KMS-11 (cell line): ENCODE measurements at regions not wholly inside any gene's neighbourhood (a gene's known extent, or its start where the extent isn't known, plus 50 kb on each side); places are given as distances from the start of the nearest gene placed in this dataset.

ENCODE experiments used
- H2AFZ ChIP-seq: fragments of 200-600 bp; sonication (generic); 2 replicates; pipeline ENCODE4 v1.6.1; 2016; ENCODE audit warnings: antibody characterized with exemption, mixed run types, low read depth
- H3K27ac ChIP-seq: fragments of 200-600 bp; sonication (generic); 2 replicates; pipeline ENCODE4 v1.6.1; 2016; ENCODE audit warnings: mild to moderate bottlenecking, mixed run types
- H3K27me3 ChIP-seq: fragments of 200-600 bp; sonication (generic); 2 replicates; pipeline ENCODE4 v1.6.1; 2017; ENCODE audit warnings: mild to moderate bottlenecking, low read depth, mixed run types, moderate library complexity; ENCODE audit not compliant: insufficient read depth
- H3K36me3 ChIP-seq: fragments of 200-600 bp; sonication (generic); 2 replicates; pipeline ENCODE4 v1.6.1; 2017; ENCODE audit warnings: mild to moderate bottlenecking, mixed run types; ENCODE audit not compliant: insufficient read depth
- H3K4me1 ChIP-seq: fragments of 200-600 bp; sonication (generic); 2 replicates; pipeline ENCODE4 v1.6.1; 2016; ENCODE audit warnings: mild to moderate bottlenecking, low read depth, mixed run types; ENCODE audit not compliant: poor library complexity, severe bottlenecking
- H3K4me2 ChIP-seq: fragments of 200-600 bp; sonication (generic); 2 replicates; pipeline ENCODE4 v1.7.0; 2016; ENCODE audit warnings: mild to moderate bottlenecking, mixed run types
- H3K4me3 ChIP-seq: fragments of 200-600 bp; sonication (generic); IDR thresholded peaks from 2 replicates; pipeline ENCODE4 v1.6.1; 2017; ENCODE audit warnings: low read depth, low read length, mixed read lengths; ENCODE audit not compliant: insufficient read depth
- H3K79me2 ChIP-seq: fragments of 200-600 bp; sonication (generic); 2 replicates; pipeline ENCODE4 v1.6.1; 2016; ENCODE audit warnings: low read depth, mixed run types; ENCODE audit not compliant: insufficient read depth
- H3K9ac ChIP-seq: fragments of 200-600 bp; sonication (generic); 2 replicates; pipeline ENCODE4 v1.6.1; 2016; ENCODE audit warnings: mild to moderate bottlenecking, mixed run types
- H4K20me1 ChIP-seq: fragments of 200-600 bp; sonication (generic); 2 replicates; pipeline ENCODE4 v1.6.1; 2016; ENCODE audit warnings: mild to moderate bottlenecking, mixed run types; ENCODE audit not compliant: insufficient read depth
- TF ChIP-seq, protein P1 (sequence below): fragments of 200-600 bp; sonication (generic); conservative IDR thresholded peaks from 2 replicates; pipeline ENCODE4 v1.6.1; 2017; ENCODE audit warnings: low read depth, mild to moderate bottlenecking, antibody characterized with exemption, low read length, moderate library complexity, mixed read lengths

DNA sequence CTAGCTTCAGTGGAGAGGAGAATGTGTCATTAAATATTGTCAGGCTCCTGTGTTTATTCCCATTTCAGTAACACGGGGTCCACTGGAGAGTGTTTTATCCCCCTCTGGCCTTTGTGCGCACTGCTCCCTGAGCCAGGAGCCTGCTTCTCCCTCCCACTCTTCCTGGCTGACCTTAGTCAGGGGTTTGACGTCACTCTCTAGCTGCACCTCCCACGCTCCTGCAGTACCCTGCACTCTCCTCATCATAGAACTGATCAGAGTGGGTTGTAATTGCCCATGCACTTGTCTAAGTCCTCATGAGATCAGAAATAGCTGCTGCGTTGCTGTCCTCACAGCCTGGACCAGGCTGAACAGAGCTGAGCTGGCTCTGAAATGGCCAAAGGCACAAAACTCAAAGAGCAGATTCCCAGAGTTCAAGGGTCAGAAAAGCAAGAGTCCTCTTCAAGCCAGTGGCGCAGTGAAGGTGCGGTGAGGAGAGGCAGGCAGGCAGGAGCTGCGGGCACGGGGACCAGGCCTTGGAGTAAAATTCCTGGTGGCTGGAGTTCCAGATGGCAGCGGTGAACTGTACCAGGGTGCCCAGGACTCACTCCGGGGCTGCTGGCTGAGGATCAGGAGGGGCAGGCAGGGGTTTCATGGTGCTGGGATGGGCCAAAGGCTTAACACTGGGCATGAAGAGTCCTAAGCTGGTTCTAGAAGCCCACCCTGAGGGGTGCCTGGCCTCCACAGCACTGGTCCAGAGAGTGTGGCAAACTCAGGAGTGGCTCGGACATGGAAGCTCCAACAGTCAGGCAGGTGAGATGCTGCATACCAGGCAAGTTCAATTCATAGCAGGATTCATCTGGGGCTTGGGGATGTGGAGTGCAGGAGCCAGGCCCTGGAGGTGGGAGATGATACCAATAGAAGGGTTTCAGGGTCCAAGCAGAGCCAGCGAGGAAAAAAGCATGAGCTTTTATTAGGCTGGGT is 170.9 kb downstream of the SCP2D1 start:
- Histone ChIP-seq H3K4me2 (no peak overlapping the region), H3K27me3 (no peaks in the 10 kb centered on the region), H2AFZ (no peak overlapping the region), H4K20me1 (no peaks in the 10 kb centered on the region), H3K27ac (no peak overlapping the region), H3K9ac (no peak overlapping the region), H3K79me2 (no peaks in the 10 kb centered on the region), H3K36me3 (no peaks in the 10 kb centered on the region), H3K4me3 (no peak overlapping the region), H3K4me1 (no peaks in the 10 kb centered on the region)
- TF ChIP-seq, protein P1, sequence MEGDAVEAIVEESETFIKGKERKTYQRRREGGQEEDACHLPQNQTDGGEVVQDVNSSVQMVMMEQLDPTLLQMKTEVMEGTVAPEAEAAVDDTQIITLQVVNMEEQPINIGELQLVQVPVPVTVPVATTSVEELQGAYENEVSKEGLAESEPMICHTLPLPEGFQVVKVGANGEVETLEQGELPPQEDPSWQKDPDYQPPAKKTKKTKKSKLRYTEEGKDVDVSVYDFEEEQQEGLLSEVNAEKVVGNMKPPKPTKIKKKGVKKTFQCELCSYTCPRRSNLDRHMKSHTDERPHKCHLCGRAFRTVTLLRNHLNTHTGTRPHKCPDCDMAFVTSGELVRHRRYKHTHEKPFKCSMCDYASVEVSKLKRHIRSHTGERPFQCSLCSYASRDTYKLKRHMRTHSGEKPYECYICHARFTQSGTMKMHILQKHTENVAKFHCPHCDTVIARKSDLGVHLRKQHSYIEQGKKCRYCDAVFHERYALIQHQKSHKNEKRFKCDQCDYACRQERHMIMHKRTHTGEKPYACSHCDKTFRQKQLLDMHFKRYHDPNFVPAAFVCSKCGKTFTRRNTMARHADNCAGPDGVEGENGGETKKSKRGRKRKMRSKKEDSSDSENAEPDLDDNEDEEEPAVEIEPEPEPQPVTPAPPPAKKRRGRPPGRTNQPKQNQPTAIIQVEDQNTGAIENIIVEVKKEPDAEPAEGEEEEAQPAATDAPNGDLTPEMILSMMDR: no peak

DNA sequence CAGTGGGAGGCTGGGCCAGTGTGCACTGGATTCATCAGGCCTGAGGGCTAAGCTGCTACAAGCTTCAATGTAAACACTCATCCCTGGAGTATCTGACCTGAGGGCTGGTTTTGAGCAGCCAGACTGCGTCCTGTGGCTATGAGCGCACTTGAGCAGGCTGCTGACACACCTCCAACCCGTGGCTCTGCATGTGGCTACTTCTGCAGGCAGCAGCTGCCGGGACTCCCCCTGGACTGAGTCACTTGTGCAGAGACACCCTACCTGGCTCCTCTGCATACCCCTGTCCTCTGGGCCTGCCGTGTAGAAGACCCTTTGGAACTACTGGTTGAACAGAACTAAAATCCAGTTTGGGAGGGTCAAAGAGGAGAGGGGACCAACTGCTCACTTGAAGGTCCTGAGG is 172.0 kb downstream of the SCP2D1 start:
- Histone ChIP-seq H3K79me2 (no peaks in the 10 kb centered on the region), H3K4me1 (no peaks in the 10 kb centered on the region), H3K27ac (no peak overlapping the region), H3K36me3 (no peaks in the 10 kb centered on the region), H3K4me2 (no peak overlapping the region), H3K9ac (no peak overlapping the region), H3K4me3 (no peak overlapping the region), H2AFZ (no peak overlapping the region), H4K20me1 (no peaks in the 10 kb centered on the region), H3K27me3 (no peaks in the 10 kb centered on the region)
- TF ChIP-seq, protein P1: no peak

DNA sequence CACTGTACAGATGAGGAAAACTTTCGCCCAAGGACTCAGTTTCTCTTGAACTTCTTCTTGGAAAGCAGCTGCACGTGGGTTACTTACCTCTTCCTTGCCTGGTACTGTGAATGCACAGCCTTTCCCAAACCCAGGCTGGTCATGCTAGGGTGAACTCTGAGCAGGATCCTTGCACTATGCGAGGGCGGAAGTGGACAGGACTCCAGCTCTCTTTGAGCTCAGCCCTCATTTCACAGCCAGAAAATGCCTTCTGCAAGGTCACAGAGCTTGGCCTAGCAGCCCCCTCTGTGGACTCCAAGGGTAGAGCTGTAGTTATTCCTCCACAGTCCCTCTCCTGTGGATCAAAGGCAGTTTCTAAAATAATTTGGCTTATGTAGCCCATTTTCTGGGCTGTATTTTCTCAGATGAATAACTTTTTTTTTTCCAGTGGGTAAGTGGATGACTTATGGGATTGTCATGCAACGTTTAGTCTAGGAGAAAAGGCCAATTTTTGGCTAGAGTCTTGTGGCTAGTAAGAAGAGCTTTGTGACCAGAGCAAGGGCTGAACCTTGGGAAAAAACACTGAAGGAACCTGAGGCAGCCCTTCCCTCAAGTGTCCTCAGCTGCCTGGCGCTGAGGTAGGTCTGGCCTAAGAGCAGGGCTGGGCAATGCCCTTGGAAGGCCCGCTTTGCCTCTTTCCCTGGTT is 172.7 kb downstream of the SCP2D1 start:
- TF ChIP-seq, protein P1: no peak
- H2AFZ ChIP-seq: no peak overlapping the region
- H3K79me2 ChIP-seq: no peaks in the 10 kb centered on the region
- no peaks in the 10 kb centered on the region for H3K36me3 ChIP-seq
- no peak overlapping the region for H3K27ac ChIP-seq
- no peaks in the 10 kb centered on the region for H4K20me1 ChIP-seq
- no peak overlapping the region for H3K4me2 ChIP-seq
- no peak overlapping the region for H3K4me3 ChIP-seq
- H3K9ac ChIP-seq: no peak overlapping the region
- H3K4me1 ChIP-seq: no peaks in the 10 kb centered on the region
- no peaks in the 10 kb centered on the region for H3K27me3 ChIP-seq

DNA sequence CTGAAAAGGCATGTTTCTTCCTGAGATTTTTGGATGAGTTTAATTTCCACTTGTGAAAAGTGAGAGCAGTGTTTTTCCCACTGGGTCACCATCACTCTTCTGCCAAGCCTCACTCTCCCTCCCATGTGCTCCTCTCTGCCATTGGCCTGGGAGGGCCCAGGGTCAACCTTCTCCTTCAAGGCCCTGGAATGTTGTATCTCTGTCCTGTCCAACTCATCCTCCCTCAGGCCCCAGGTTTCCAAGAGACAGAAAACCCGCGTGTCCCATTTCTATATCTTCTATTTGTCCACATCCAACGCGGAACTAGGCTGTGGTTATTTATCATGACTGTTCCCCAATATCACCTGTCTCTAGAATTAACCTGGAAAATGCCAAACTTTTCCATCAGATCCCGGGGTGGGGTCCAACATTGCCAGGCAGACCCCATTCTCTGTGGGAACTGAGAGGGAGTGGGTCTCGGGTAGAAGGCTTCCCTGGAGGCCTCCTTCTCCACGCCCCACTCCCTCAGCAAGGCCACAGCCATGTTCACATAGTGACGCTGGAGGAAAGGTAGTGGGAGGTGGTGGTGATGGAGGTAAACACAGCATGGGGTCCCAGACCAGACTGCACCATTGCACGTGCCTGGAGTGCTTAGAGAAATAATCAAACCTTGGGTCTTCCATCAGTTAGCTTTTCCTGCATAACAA is 173.5 kb downstream of the SCP2D1 start:
- H3K79me2 ChIP-seq: no peaks in the 10 kb centered on the region

More for the DNA sequence above, 173.5 kb downstream of the SCP2D1 start:
- Histone ChIP-seq H3K9ac (no peak overlapping the region), H3K36me3 (no peaks in the 10 kb centered on the region), H3K27ac (no peak overlapping the region), H4K20me1 (no peaks in the 10 kb centered on the region), H2AFZ (no peak overlapping the region), H3K4me1 (no peaks in the 10 kb centered on the region), H3K4me2 (no peak overlapping the region), H3K27me3 (no peaks in the 10 kb centered on the region), H3K4me3 (no peak overlapping the region)
- TF ChIP-seq, protein P1: no peak
